Esophagus muscularis mucosa (tissue), 3 donors: ENCODE measurements at regions not wholly inside any gene's neighbourhood (a gene's known extent, or its start where the extent isn't known, plus 50 kb on each side); places are given as distances from the start of the nearest gene placed in this dataset.
"Not testable (repeated sequence)": the region's sequence is repeated elsewhere in the genome, so short reads cannot be mapped to it uniquely, and the experiment has no call there.

ENCODE experiments used
- EP300 ChIP-seq: sonication (generic); formaldehyde crosslinking; IDR thresholded peaks from one replicate; pipeline ENCODE4 v1.6.1; 2017; ENCODE audit warnings: antibody characterized with exemption
- TF ChIP-seq, protein P1 (sequence below), 3 experiments: fragments of 200-600 bp in 2 of 3; fragments of 450-650 bp in 1 of 3; sonication (generic) in 2 of 3; IDR thresholded peaks; one replicate each; pipeline ENCODE4 v1.5.1; 2017 to 2019; ENCODE audit warnings: antibody characterized with exemption in 3 of 3, mild to moderate bottlenecking in 2 of 3, moderate library complexity in 1 of 3

DNA sequence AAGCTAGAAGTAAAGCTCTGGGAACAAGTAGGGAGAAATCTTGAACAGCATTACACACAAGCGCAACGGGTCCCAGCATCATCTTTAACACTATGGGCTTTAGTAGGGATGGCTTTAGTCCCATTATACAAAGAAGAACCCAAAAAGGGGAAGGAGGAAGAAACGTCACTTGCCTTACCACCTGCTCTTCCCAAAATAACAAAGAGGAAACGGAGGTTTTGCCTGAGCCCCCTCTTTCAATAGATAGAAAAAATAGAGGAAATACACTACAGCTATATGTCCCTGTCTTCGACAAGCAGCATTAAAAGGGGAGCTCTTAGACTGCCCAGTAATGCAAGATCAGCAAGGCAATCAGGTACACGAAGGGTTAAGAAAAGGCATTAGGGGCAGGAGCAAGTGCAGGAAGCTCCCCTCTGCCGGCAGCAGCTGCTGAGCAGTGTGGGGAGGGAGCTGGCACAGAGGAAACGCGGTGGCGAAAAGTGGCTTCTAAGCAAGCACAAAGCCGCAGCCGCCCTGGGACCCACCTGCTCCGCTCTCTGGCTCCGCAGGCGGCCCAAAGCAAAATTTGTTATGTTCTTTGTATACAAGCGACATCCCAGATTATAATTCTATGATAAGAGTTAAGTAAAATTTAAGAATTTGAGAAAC is 1172.4 kb downstream of the TMEM121 start:
- TF ChIP-seq EP300: not testable (repeated sequence)
- TF ChIP-seq, protein P1, sequence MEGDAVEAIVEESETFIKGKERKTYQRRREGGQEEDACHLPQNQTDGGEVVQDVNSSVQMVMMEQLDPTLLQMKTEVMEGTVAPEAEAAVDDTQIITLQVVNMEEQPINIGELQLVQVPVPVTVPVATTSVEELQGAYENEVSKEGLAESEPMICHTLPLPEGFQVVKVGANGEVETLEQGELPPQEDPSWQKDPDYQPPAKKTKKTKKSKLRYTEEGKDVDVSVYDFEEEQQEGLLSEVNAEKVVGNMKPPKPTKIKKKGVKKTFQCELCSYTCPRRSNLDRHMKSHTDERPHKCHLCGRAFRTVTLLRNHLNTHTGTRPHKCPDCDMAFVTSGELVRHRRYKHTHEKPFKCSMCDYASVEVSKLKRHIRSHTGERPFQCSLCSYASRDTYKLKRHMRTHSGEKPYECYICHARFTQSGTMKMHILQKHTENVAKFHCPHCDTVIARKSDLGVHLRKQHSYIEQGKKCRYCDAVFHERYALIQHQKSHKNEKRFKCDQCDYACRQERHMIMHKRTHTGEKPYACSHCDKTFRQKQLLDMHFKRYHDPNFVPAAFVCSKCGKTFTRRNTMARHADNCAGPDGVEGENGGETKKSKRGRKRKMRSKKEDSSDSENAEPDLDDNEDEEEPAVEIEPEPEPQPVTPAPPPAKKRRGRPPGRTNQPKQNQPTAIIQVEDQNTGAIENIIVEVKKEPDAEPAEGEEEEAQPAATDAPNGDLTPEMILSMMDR (IDR thresholded peaks at IDR 0.05): not testable (repeated sequence)
